Stimulated activated CD4-positive, alpha-beta T cell treated with anti-CD3 and anti-CD28 coated beads, TNF-alpha, amount 100 ng/mL, for 48 hours (primary cell): ENCODE measurements at regions not wholly inside any gene's neighbourhood (a gene's known extent, or its start where the extent isn't known, plus 50 kb on each side); places are given as distances from the start of the nearest gene placed in this dataset.

Source experiments
- DNase-seq, 3 donors: peaks; one replicate each; pipeline ENCODE4 v3.0.0-alpha.2; 2020; ENCODE audit warnings: low read depth in 3 of 3

DNA sequence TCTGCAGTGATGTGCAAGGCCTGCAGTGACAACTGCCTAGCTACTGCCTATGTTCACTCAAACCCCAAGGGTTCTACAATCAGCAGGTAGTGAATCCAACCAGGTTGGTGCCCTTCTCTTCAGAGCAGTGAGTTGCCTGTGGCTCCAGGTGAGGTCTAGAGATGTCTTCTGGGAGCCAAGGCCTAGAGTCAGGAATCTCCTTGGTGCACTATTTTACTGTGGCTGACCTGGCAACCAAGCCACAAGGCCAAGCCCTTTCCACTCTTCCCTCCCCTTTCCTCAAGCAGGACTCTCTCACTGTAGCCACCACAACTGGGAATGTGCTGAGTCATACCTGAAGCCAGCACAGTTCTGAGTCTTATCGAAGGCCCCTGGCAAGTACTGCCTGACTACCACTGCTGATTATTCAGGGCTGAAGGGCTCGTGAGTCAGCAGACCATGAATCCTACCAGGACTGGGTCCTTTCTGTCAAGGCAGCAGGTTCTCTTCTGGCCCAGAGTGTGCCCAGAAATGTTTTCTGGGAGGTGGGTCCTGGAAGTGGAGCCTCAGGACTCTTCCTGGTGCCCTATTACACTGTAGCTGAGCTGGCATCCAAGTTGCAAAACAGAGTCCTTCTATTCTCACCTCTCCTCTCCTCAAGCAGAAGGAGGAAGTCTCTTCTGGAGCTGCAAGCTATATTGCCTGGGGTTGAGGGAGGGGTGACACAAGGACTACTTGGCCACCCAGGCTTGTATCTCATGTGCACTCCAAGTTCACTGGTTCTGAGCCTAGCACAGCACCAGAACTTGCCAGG, 111.6 kb downstream of the BTC start:
- no peak for DNase-seq

GRCh38 chr4:74692972-74693371, 101.4 kb downstream of the BTC start:
- no peak for DNase-seq
